Loucy (cell line): ENCODE measurements at regions not wholly inside any gene's neighbourhood (a gene's known extent, or its start where the extent isn't known, plus 50 kb on each side); places are given as distances from the start of the nearest gene placed in this dataset.

ENCODE experiments used
- EZH2phosphoT487 ChIP-seq: fragments of 200-600 bp; IDR thresholded peaks from 2 replicates; pipeline ENCODE4 v1.6.1; 2018; ENCODE audit warnings: antibody characterized with exemption, mild to moderate bottlenecking, moderate library complexity, borderline replicate concordance
- TF ChIP-seq, protein P1 (sequence below): fragments of 200-600 bp; sonication (generic); conservative IDR thresholded peaks from 2 replicates; pipeline ENCODE4 v1.5.1; 2014; ENCODE audit warnings: mild to moderate bottlenecking, antibody characterized with exemption, low read length

DNA sequence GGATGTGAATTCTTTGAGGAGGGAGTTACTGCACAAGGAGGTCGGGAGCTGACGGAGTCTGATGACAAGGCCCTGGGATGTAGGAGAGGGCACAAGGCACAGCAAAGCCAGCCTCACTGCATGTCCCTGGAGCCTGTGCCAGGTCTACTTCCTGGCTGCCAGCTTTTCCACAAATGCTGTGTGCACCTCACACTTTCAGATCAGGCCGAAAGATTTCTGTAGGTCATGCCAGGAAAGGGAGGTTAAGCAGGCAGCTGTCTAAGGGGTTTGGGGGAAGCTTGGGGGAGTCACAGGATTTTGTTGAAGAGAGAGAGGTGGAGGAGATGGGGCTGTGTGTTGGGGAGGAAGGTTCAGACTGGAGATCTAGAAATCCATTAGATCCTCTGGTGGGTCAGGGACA lies 792.5 kb downstream of the KCNJ18 start:
- TF ChIP-seq, protein P1, sequence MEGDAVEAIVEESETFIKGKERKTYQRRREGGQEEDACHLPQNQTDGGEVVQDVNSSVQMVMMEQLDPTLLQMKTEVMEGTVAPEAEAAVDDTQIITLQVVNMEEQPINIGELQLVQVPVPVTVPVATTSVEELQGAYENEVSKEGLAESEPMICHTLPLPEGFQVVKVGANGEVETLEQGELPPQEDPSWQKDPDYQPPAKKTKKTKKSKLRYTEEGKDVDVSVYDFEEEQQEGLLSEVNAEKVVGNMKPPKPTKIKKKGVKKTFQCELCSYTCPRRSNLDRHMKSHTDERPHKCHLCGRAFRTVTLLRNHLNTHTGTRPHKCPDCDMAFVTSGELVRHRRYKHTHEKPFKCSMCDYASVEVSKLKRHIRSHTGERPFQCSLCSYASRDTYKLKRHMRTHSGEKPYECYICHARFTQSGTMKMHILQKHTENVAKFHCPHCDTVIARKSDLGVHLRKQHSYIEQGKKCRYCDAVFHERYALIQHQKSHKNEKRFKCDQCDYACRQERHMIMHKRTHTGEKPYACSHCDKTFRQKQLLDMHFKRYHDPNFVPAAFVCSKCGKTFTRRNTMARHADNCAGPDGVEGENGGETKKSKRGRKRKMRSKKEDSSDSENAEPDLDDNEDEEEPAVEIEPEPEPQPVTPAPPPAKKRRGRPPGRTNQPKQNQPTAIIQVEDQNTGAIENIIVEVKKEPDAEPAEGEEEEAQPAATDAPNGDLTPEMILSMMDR = no peak
- no peak for TF ChIP-seq EZH2phosphoT487
